Testis (tissue), 2 donors: ENCODE measurements at regions not wholly inside any gene's neighbourhood (a gene's known extent, or its start where the extent isn't known, plus 50 kb on each side); places are given as distances from the start of the nearest gene placed in this dataset.

ENCODE experiments used
- DNase-seq: peaks from one replicate; pipeline ENCODE4 v3.0.0-alpha.2; 2019
- H3K27ac ChIP-seq, 2 donors: fragments of 200-600 bp; sonication (generic); one replicate each; pipeline ENCODE4 v1.5.1; 2019
- H3K27me3 ChIP-seq: fragments of 200-600 bp; sonication (generic); one replicate; pipeline ENCODE4 v1.5.1; 2019
- H3K36me3 ChIP-seq: fragments of 200-600 bp; sonication (generic); one replicate; pipeline ENCODE4 v1.5.1; 2017; ENCODE audit warnings: low read depth; ENCODE audit errors: missing control alignments
- H3K4me1 ChIP-seq: fragments of 200-600 bp; sonication (generic); one replicate; pipeline ENCODE4 v1.5.1; 2019
- H3K4me3 ChIP-seq, 2 donors: fragments of 200-600 bp; sonication (generic); one replicate each; pipeline ENCODE4 v1.5.1; 2017 to 2019
- H3K9me3 ChIP-seq: fragments of 200-600 bp; sonication (generic); one replicate; pipeline ENCODE4 v1.5.1; 2017
- POLR2A ChIP-seq: fragments of 450-650 bp; IDR thresholded peaks from one replicate; pipeline ENCODE4 v1.6.1; 2017; ENCODE audit warnings: antibody characterized with exemption, mild to moderate bottlenecking, moderate library complexity
- WGBS, 2 donors: methylation state at CpG; one replicate each; pipeline ENCODE4 v1.1.5; 2018; 5-methylcytosine and 5-hydroxymethylcytosine counted together
- intact Hi-C: fragments of 100-400 bp; cut with DNase I; formaldehyde crosslinking; loops from one replicate; pipeline ENCODE4 v1.15.1; 2023; ENCODE audit warnings: low total_unique reads
- TF ChIP-seq, protein P1 (sequence below), 3 experiments: fragments of 450-650 bp in 2 of 3; fragments of 200-600 bp in 1 of 3; sonication (generic) in 1 of 3; IDR thresholded peaks; one replicate each; pipeline ENCODE4 v1.5.1; 2016 to 2019; ENCODE audit warnings: antibody characterized with exemption in 3 of 3, mild to moderate bottlenecking in 2 of 3, moderate library complexity in 1 of 3

GRCh38 chr12:19959353-19959752, 409.0 kb upstream of the PDE3A start:
- no peak for DNase-seq
- Histone ChIP-seq H3K36me3 (no peaks in the 10 kb centered on the region), H3K4me1 (no peaks in the 10 kb centered on the region), H3K9me3 (no peaks in the 10 kb centered on the region), H3K27ac (no peak overlapping the region), H3K4me3 (no peak overlapping the region), H3K27me3 (no peaks in the 10 kb centered on the region)
- 43 to 46% methylated on average over 1 of the region's 1 CpG for WGBS, 2 donors
- intact Hi-C loops = no loop called here
- TF ChIP-seq, protein P1, sequence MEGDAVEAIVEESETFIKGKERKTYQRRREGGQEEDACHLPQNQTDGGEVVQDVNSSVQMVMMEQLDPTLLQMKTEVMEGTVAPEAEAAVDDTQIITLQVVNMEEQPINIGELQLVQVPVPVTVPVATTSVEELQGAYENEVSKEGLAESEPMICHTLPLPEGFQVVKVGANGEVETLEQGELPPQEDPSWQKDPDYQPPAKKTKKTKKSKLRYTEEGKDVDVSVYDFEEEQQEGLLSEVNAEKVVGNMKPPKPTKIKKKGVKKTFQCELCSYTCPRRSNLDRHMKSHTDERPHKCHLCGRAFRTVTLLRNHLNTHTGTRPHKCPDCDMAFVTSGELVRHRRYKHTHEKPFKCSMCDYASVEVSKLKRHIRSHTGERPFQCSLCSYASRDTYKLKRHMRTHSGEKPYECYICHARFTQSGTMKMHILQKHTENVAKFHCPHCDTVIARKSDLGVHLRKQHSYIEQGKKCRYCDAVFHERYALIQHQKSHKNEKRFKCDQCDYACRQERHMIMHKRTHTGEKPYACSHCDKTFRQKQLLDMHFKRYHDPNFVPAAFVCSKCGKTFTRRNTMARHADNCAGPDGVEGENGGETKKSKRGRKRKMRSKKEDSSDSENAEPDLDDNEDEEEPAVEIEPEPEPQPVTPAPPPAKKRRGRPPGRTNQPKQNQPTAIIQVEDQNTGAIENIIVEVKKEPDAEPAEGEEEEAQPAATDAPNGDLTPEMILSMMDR (IDR thresholded peaks at IDR 0.05) = no peak
- TF ChIP-seq POLR2A = no peak

DNA sequence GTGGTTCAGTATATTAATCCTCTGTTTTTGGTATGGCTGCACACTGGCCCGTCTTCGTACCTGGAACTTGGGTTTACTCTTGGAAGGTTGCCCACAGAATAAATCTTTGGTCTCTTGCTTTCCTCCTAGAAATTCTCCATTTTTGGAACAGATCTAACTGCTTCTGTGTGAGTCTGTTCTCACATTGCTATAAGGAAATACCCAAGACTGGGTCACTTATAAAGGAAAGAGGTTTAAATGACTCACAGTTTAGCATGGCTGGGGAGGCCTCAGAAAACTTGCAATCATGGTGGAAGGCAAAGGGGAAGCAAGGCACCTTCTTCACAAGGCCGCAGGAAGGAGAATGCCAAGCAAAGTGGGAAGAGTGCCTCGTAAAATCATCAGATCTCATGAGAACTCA, 407.8 kb upstream of the PDE3A start:
- 99 to 100% methylated on average over 4 of the region's 4 CpGs for WGBS, 2 donors

GRCh38 chr12:19962192-19962591, 406.1 kb upstream of the PDE3A start:
- no peak for DNase-seq
- 65 to 72% methylated on average over 5 of the region's 5 CpGs for WGBS, 2 donors
- Histone ChIP-seq H3K4me3 (no peak overlapping the region), H3K4me1 (no peaks in the 10 kb centered on the region), H3K36me3 (no peaks in the 10 kb centered on the region), H3K27ac (no peak overlapping the region), H3K9me3 (no peaks in the 10 kb centered on the region), H3K27me3 (no peaks in the 10 kb centered on the region)
- intact Hi-C loops = no loop called here
- TF ChIP-seq, protein P1 (IDR thresholded peaks at IDR 0.05) = no peak
- no peak for TF ChIP-seq POLR2A

More for the DNA sequence above, 407.8 kb upstream of the PDE3A start:
- H3K27me3 ChIP-seq = no peaks in the 10 kb centered on the region
- H3K4me3 ChIP-seq = no peak overlapping the region
- no peak for TF ChIP-seq POLR2A
- TF ChIP-seq, protein P1 (IDR thresholded peaks at IDR 0.05) = no peak
- no peak overlapping the region for H3K27ac ChIP-seq
- DNase-seq = no peak
- intact Hi-C loops = no loop called here
- no peaks in the 10 kb centered on the region for H3K36me3 ChIP-seq
- no peaks in the 10 kb centered on the region for H3K4me1 ChIP-seq
- no peaks in the 10 kb centered on the region for H3K9me3 ChIP-seq

GRCh38 chr12:19963972-19964371, 404.4 kb upstream of the PDE3A start:
- Histone ChIP-seq H3K9me3 (no peaks in the 10 kb centered on the region), H3K27ac (no peak overlapping the region), H3K27me3 (no peaks in the 10 kb centered on the region), H3K4me3 (no peak overlapping the region), H3K36me3 (no peaks in the 10 kb centered on the region), H3K4me1 (no peaks in the 10 kb centered on the region)
- DNase-seq = no peak
- 75 to 76% methylated on average over 3 of the region's 3 CpGs for WGBS, 2 donors
- intact Hi-C loops = no loop called here
- no peak for TF ChIP-seq POLR2A
- TF ChIP-seq, protein P1 (IDR thresholded peaks at IDR 0.05) = no peak

DNA sequence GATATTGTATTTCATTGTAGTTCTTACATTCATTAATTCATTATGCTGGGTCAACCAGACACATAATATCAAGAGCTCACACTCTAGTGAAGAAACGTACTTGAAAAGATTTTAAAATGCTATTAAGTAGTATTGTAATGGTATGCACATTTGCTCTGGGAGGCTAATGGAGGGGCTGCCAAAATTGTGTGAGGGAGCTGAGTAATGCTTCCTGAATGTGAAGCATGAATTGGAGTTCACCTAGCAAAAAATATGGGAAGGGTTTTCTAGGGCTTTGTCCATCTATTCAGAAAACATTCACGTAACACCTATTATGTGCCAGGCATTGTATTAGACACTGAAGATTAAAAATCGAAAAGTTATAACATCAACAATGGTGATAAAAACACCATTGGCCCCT, 403.8 kb upstream of the PDE3A start:
- DNase-seq = no peak
- H3K9me3 ChIP-seq = no peaks in the 10 kb centered on the region
- intact Hi-C loops = no loop called here
- H3K4me1 ChIP-seq = peaks cover 2% of the 10 kb centered on the region
- no peak overlapping the region for H3K4me3 ChIP-seq
- no peaks in the 10 kb centered on the region for H3K27me3 ChIP-seq
- no peak overlapping the region for H3K27ac ChIP-seq
- WGBS, 2 donors = 68 to 77% methylated on average over 3 of the region's 3 CpGs
- no peak for TF ChIP-seq POLR2A
- TF ChIP-seq, protein P1 (IDR thresholded peaks at IDR 0.05) = no peak
- no peaks in the 10 kb centered on the region for H3K36me3 ChIP-seq
